Osteocyte (in vitro differentiated cells): ENCODE measurements at regions not wholly inside any gene's neighbourhood (a gene's known extent, or its start where the extent isn't known, plus 50 kb on each side); places are given as distances from the start of the nearest gene placed in this dataset.

Experiments
- DNase-seq: peaks from one replicate; pipeline ENCODE4 v3.0.0; 2021; ENCODE audit warnings: mixed read lengths; ENCODE audit not compliant: unreplicated experiment; ENCODE audit errors: extremely low spot score
- H3K27ac Mint-ChIP-seq: one replicate; pipeline ENCODE4 v1.8.0; 2021; ENCODE audit warnings: mild to moderate bottlenecking, mixed read lengths; ENCODE audit not compliant: unreplicated experiment
- H3K27me3 Mint-ChIP-seq: one replicate; pipeline ENCODE4 v1.8.0; 2021; ENCODE audit warnings: mixed read lengths; ENCODE audit not compliant: unreplicated experiment
- H3K36me3 Mint-ChIP-seq: one replicate; pipeline ENCODE4 v1.8.0; 2021; ENCODE audit warnings: mixed read lengths; ENCODE audit not compliant: unreplicated experiment
- H3K4me1 Mint-ChIP-seq: one replicate; pipeline ENCODE4 v1.8.0; 2021; ENCODE audit warnings: mixed read lengths; ENCODE audit not compliant: unreplicated experiment
- H3K4me3 Mint-ChIP-seq: one replicate; pipeline ENCODE4 v1.8.0; 2021; ENCODE audit warnings: mild to moderate bottlenecking, moderate library complexity, mixed read lengths; ENCODE audit not compliant: unreplicated experiment
- H3K9me3 Mint-ChIP-seq: one replicate; pipeline ENCODE4 v1.8.0; 2021; ENCODE audit warnings: mixed read lengths; ENCODE audit not compliant: unreplicated experiment
- TF ChIP-seq, protein P1 (sequence below): fragments of 200-600 bp; sonication (generic); IDR thresholded peaks from 2 replicates; pipeline ENCODE4 v1.5.0; 2021; ENCODE audit warnings: antibody characterized with exemption, mild to moderate bottlenecking, moderate library complexity

DNA sequence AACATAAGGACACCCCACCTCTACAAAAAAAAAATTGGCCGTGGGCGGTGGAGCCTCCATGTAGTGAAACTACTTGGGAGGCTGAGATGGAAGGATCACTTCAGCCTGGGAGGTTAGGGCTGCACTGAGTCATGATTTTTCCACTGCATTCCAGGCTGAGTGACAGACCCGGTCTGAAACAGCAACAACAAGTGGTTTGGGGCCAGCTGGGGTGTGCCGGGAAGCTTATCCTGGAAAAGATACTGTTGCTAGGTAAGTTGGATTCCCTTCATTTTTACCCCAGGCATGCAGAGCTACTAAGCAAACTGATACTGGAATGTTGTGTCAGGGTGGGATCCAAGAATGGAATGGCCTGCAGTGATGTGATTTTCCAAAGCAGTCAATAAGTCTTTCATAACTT lies 57.0 kb downstream of the XAGE2 start:
- Mint-ChIP-seq H3K27ac (peak overlapping the region; percentile 31), H3K9me3 (no peaks in the 10 kb centered on the region), H3K36me3 (no peaks in the 10 kb centered on the region), H3K27me3 (no peaks in the 10 kb centered on the region), H3K4me3 (no peak overlapping the region), H3K4me1 (peaks cover 21% of the 10 kb centered on the region)
- TF ChIP-seq, protein P1, sequence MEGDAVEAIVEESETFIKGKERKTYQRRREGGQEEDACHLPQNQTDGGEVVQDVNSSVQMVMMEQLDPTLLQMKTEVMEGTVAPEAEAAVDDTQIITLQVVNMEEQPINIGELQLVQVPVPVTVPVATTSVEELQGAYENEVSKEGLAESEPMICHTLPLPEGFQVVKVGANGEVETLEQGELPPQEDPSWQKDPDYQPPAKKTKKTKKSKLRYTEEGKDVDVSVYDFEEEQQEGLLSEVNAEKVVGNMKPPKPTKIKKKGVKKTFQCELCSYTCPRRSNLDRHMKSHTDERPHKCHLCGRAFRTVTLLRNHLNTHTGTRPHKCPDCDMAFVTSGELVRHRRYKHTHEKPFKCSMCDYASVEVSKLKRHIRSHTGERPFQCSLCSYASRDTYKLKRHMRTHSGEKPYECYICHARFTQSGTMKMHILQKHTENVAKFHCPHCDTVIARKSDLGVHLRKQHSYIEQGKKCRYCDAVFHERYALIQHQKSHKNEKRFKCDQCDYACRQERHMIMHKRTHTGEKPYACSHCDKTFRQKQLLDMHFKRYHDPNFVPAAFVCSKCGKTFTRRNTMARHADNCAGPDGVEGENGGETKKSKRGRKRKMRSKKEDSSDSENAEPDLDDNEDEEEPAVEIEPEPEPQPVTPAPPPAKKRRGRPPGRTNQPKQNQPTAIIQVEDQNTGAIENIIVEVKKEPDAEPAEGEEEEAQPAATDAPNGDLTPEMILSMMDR, result no peak
- no peak for DNase-seq

GRCh38 chrX:52426810-52427209 lies 58.0 kb downstream of the XAGE2 start:
- H3K27me3 Mint-ChIP-seq, result no peaks in the 10 kb centered on the region
- peaks cover 21% of the 10 kb centered on the region for H3K4me1 Mint-ChIP-seq
- H3K36me3 Mint-ChIP-seq, result no peaks in the 10 kb centered on the region
- no peak overlapping the region for H3K27ac Mint-ChIP-seq
- DNase-seq, result no peak
- no peak overlapping the region for H3K4me3 Mint-ChIP-seq
- TF ChIP-seq, protein P1, result no peak
- no peaks in the 10 kb centered on the region for H3K9me3 Mint-ChIP-seq

DNA sequence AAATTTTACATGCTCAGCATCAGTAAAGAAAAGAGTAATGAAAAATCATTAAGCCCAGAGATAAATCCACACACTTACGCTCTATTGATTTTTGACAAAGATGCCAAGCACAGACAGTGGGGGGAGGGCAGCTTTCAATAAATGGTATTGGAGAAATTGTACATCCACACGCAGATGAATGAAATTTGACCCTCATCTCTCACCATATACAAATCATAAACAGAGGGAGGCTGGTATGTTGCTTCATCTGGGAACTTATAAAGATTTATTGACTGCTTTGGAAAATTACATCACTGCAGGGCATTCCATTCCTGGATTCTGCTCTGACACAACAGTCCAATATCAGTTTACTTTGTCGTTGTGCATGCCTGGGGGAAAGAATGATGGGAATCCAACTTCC lies 58.4 kb upstream of the XAGE1A start:
- H3K4me3 Mint-ChIP-seq, result no peak overlapping the region

More for the DNA sequence above, 58.4 kb upstream of the XAGE1A start:
- H3K36me3 Mint-ChIP-seq, result no peaks in the 10 kb centered on the region
- no peaks in the 10 kb centered on the region for H3K27me3 Mint-ChIP-seq
- no peak overlapping the region for H3K27ac Mint-ChIP-seq
- TF ChIP-seq, protein P1, result no peak
- DNase-seq, result no peak
- H3K9me3 Mint-ChIP-seq, result peaks cover 13% of the 10 kb centered on the region
- H3K4me1 Mint-ChIP-seq, result no peaks in the 10 kb centered on the region
